GM19351 (cell line): ENCODE measurements at regions not wholly inside any gene's neighbourhood (a gene's known extent, or its start where the extent isn't known, plus 50 kb on each side); places are given as distances from the start of the nearest gene placed in this dataset.
"Not testable (repeated sequence)": the region's sequence is repeated elsewhere in the genome, so short reads cannot be mapped to it uniquely, and the experiment has no call there.

ENCODE experiments used
- ATAC-seq: cut with Tn5 transposase; IDR thresholded peaks from one replicate; pipeline ENCODE4 v1.9.1; 2021; ENCODE audit warnings: mild to moderate bottlenecking, moderate library complexity; ENCODE audit not compliant: unreplicated experiment

- no peak for ATAC-seq
Observed at GRCh38 chr13:22980936-22981335, 199.8 kb upstream of the SGCG start.

- ATAC-seq, result no peak
Observed at GRCh38 chr13:22993148-22993547, 187.6 kb upstream of the SGCG start.

GRCh38 chr13:23003446-23003845, 177.3 kb upstream of the SGCG start:
- no peak for ATAC-seq

GRCh38 chr13:23007426-23007825, 173.4 kb upstream of the SGCG start:
- no peak for ATAC-seq

GRCh38 chr13:23018143-23018542, 162.6 kb upstream of the SGCG start:
- no peak for ATAC-seq

GRCh38 chr13:23020246-23020843, 160.4 kb upstream of the SGCG start:
- peak; percentile 97 for ATAC-seq

GRCh38 chr13:23021906-23022305, 158.9 kb upstream of the SGCG start:
- no peak for ATAC-seq

GRCh38 chr13:23022704-23023103, 158.1 kb upstream of the SGCG start:
- ATAC-seq, result no peak

- no peak for ATAC-seq
Observed at GRCh38 chr13:23025864-23026608, 154.7 kb upstream of the SGCG start.

GRCh38 chr13:23039266-23039935, 141.4 kb upstream of the SGCG start:
- no peak for ATAC-seq

- no peak for ATAC-seq
Observed at GRCh38 chr13:23042181-23042580, 138.6 kb upstream of the SGCG start.

- ATAC-seq, result no peak
Observed at GRCh38 chr13:23044906-23045305, 135.9 kb upstream of the SGCG start.

- ATAC-seq, result no peak
Observed at GRCh38 chr13:23050126-23050525, 130.7 kb upstream of the SGCG start.

- ATAC-seq, result not testable (repeated sequence)
Observed at GRCh38 chr13:23053711-23054110, 127.1 kb upstream of the SGCG start.

GRCh38 chr13:23059173-23059572, 121.6 kb upstream of the SGCG start:
- no peak for ATAC-seq

GRCh38 chr13:23060959-23061358, 119.8 kb upstream of the SGCG start:
- ATAC-seq, result no peak

GRCh38 chr13:23067129-23067528, 113.7 kb upstream of the SGCG start:
- no peak for ATAC-seq

- no peak for ATAC-seq
Observed at GRCh38 chr13:23069566-23069965, 111.2 kb upstream of the SGCG start.

GRCh38 chr13:23074075-23074828, 106.5 kb upstream of the SGCG start:
- no peak for ATAC-seq

- no peak for ATAC-seq
Observed at GRCh38 chr13:23081220-23081619, 99.6 kb upstream of the SGCG start.

GRCh38 chr13:23081901-23082300, 98.9 kb upstream of the SGCG start:
- no peak for ATAC-seq
